Tibial nerve (tissue), 4 donors: ENCODE measurements at regions not wholly inside any gene's neighbourhood (a gene's known extent, or its start where the extent isn't known, plus 50 kb on each side); places are given as distances from the start of the nearest gene placed in this dataset.

Source experiments
- EP300 ChIP-seq, 2 donors: sonication (generic); formaldehyde crosslinking; IDR thresholded peaks; one replicate each; pipeline ENCODE4 v1.6.1; 2017; ENCODE audit warnings: antibody characterized with exemption in 2 of 2, mild to moderate bottlenecking in 1 of 2
- POLR2A ChIP-seq, 2 donors: fragments of 450-650 bp; IDR thresholded peaks; one replicate each; pipeline ENCODE4 v1.6.1; 2017; ENCODE audit warnings: antibody characterized with exemption in 2 of 2, mild to moderate bottlenecking in 2 of 2, moderate library complexity in 2 of 2
- TF ChIP-seq, protein P1 (sequence below), 5 experiments: fragments of 200-600 bp in 3 of 5; fragments of 450-650 bp in 2 of 5; sonication (generic) in 3 of 5; IDR thresholded peaks; one replicate each; pipeline ENCODE4 v1.5.1; 2016 to 2019; ENCODE audit warnings: antibody characterized with exemption in 5 of 5, mild to moderate bottlenecking in 3 of 5, moderate library complexity in 2 of 5

DNA sequence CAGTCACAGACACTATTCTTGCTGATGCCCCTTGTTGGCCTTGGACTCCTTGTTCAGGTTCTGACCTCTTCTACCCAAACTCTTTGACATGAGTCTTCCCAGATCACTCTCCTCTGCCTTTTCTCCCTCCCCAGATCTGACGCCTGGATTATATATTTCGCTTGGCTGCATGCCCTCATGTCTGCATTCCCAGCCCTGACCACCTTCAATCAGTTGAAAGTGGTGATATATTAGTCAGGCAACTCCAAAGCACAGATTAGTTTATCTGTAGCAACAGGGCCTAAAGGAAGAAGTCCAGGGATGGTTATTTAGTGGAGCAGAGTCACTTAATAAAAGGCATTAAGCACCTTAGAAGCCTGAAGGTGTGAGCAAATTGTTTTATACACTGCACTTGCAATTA, 110.0 kb upstream of the GUCA2B start:
- TF ChIP-seq, protein P1, sequence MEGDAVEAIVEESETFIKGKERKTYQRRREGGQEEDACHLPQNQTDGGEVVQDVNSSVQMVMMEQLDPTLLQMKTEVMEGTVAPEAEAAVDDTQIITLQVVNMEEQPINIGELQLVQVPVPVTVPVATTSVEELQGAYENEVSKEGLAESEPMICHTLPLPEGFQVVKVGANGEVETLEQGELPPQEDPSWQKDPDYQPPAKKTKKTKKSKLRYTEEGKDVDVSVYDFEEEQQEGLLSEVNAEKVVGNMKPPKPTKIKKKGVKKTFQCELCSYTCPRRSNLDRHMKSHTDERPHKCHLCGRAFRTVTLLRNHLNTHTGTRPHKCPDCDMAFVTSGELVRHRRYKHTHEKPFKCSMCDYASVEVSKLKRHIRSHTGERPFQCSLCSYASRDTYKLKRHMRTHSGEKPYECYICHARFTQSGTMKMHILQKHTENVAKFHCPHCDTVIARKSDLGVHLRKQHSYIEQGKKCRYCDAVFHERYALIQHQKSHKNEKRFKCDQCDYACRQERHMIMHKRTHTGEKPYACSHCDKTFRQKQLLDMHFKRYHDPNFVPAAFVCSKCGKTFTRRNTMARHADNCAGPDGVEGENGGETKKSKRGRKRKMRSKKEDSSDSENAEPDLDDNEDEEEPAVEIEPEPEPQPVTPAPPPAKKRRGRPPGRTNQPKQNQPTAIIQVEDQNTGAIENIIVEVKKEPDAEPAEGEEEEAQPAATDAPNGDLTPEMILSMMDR (IDR thresholded peaks at IDR 0.05), result no peak
- no peak for TF ChIP-seq EP300 (IDR thresholded peaks at IDR 0.05)
- TF ChIP-seq POLR2A (IDR thresholded peaks at IDR 0.05), result no peak
